Putamen (tissue), 1 donor: ENCODE measurements at regions not wholly inside any gene's neighbourhood (a gene's known extent, or its start where the extent isn't known, plus 50 kb on each side); places are given as distances from the start of the nearest gene placed in this dataset.

Source experiments
- DNase-seq: peaks from one replicate; pipeline ENCODE4 v3.0.0-alpha.2; 2016; ENCODE audit warnings: low spot score

GRCh38 chr2:235141411-235142128 lies 189.8 kb downstream of the SH3BP4 start:
- DNase-seq, result no peak

GRCh38 chr2:235142601-235143000 lies 190.8 kb downstream of the SH3BP4 start:
- no peak for DNase-seq

- no peak for DNase-seq
Measured at GRCh38 chr2:235143789-235144188, 192.0 kb downstream of the SH3BP4 start.

- no peak for DNase-seq
Measured at GRCh38 chr2:235144291-235144690, 192.5 kb downstream of the SH3BP4 start.

GRCh38 chr2:235146206-235146605 lies 194.4 kb downstream of the SH3BP4 start:
- DNase-seq, result no peak

GRCh38 chr2:235146871-235147565 lies 195.2 kb downstream of the SH3BP4 start:
- no peak for DNase-seq

- DNase-seq, result no peak
Measured at GRCh38 chr2:235148201-235149170, 196.7 kb downstream of the SH3BP4 start.

- DNase-seq, result peak; percentile 95
Measured at GRCh38 chr2:235149240-235149659, 197.4 kb downstream of the SH3BP4 start.

- DNase-seq, result no peak
Measured at GRCh38 chr2:235149736-235150135, 197.9 kb downstream of the SH3BP4 start.

- no peak for DNase-seq
Measured at GRCh38 chr2:235151152-235151551, 199.3 kb downstream of the SH3BP4 start.

GRCh38 chr2:235155163-235155562 lies 203.3 kb downstream of the SH3BP4 start:
- DNase-seq, result no peak

- no peak for DNase-seq
Measured at GRCh38 chr2:235156055-235156454, 204.2 kb downstream of the SH3BP4 start.

GRCh38 chr2:235157746-235158482 lies 206.1 kb downstream of the SH3BP4 start:
- DNase-seq, result no peak

GRCh38 chr2:235160281-235160810 lies 208.5 kb downstream of the SH3BP4 start:
- no peak for DNase-seq

GRCh38 chr2:235161565-235161964 lies 209.7 kb downstream of the SH3BP4 start:
- no peak for DNase-seq

- no peak for DNase-seq
Measured at GRCh38 chr2:235162082-235162836, 210.4 kb downstream of the SH3BP4 start.

- DNase-seq, result no peak
Measured at GRCh38 chr2:235162837-235163197, 211.0 kb downstream of the SH3BP4 start.

- no peak for DNase-seq
Measured at GRCh38 chr2:235165136-235165535, 213.3 kb downstream of the SH3BP4 start.

- no peak for DNase-seq
Measured at GRCh38 chr2:235165631-235166030, 213.8 kb downstream of the SH3BP4 start.

GRCh38 chr2:235168174-235168979 lies 216.6 kb downstream of the SH3BP4 start:
- no peak for DNase-seq
